H9 (cell line): ENCODE measurements at regions not wholly inside any gene's neighbourhood (a gene's known extent, or its start where the extent isn't known, plus 50 kb on each side); places are given as distances from the start of the nearest gene placed in this dataset.

Source experiments
- DNase-seq: peaks from one replicate; pipeline ENCODE4 v3.0.0-alpha.2; 2017
- H2AFZ ChIP-seq: one replicate; pipeline ENCODE4 v1.6.1; 2013; ENCODE audit warnings: mild to moderate bottlenecking, low read length, control low read depth, moderate library complexity
- H2AK5ac ChIP-seq: 2 replicates; pipeline ENCODE4 v1.6.1; 2013; ENCODE audit warnings: low read length, control low read depth, mixed read lengths; ENCODE audit not compliant: insufficient read length
- H2BK120ac ChIP-seq: one replicate; pipeline ENCODE4 v1.6.1; 2013; ENCODE audit warnings: low read depth, mild to moderate bottlenecking, low read length, control low read depth, inconsistent platforms; ENCODE audit not compliant: poor library complexity, severe bottlenecking
- H2BK12ac ChIP-seq: 2 replicates; pipeline ENCODE4 v1.6.1; 2013; ENCODE audit warnings: low read length, control low read depth, mixed read lengths, low read depth; ENCODE audit not compliant: insufficient read length
- H2BK15ac ChIP-seq: 2 replicates; pipeline ENCODE4 v1.6.1; 2013; ENCODE audit warnings: low read depth, low read length, control low read depth
- H2BK20ac ChIP-seq: one replicate; pipeline ENCODE4 v1.6.1; 2013; ENCODE audit warnings: low read depth, mild to moderate bottlenecking, low read length, control low read depth, inconsistent platforms; ENCODE audit not compliant: poor library complexity, severe bottlenecking
- H2BK5ac ChIP-seq: 2 replicates; pipeline ENCODE4 v1.6.1; 2013; ENCODE audit warnings: low read length, control low read depth, mixed read lengths; ENCODE audit not compliant: insufficient read length
- H3K14ac ChIP-seq: 2 replicates; pipeline ENCODE4 v1.6.1; 2013; ENCODE audit warnings: low read length, control low read depth; ENCODE audit not compliant: insufficient read depth
- H3K18ac ChIP-seq: 2 replicates; pipeline ENCODE4 v1.6.1; 2013; ENCODE audit warnings: low read depth, mild to moderate bottlenecking, mixed read lengths, low read length, control low read depth; ENCODE audit not compliant: insufficient read length
- H3K23ac ChIP-seq: 2 replicates; pipeline ENCODE4 v1.6.1; 2013; ENCODE audit warnings: low read length, control low read depth, mixed read lengths, low read depth; ENCODE audit not compliant: insufficient read length
- H3K23me2 ChIP-seq: 2 replicates; pipeline ENCODE4 v1.6.1; 2013; ENCODE audit warnings: low read depth, mild to moderate bottlenecking, mixed read lengths, low read length, control low read depth; ENCODE audit not compliant: insufficient read length, poor library complexity, severe bottlenecking
- H3K27ac ChIP-seq: 2 replicates; pipeline ENCODE4 v1.5.1; 2013; ENCODE audit warnings: low read length, control low read depth, mixed read lengths, low read depth; ENCODE audit not compliant: insufficient read length
- H3K27me3 ChIP-seq: 2 replicates; pipeline ENCODE4 v1.6.1; 2013; ENCODE audit warnings: low read length, control low read depth, inconsistent platforms; ENCODE audit not compliant: insufficient read depth
- H3K4ac ChIP-seq: 2 replicates; pipeline ENCODE4 v1.6.1; 2013; ENCODE audit warnings: low read depth, mild to moderate bottlenecking, control low read depth, inconsistent platforms, low read length, moderate library complexity
- H3K4me1 ChIP-seq: 2 replicates; pipeline ENCODE4 v1.6.1; 2013; ENCODE audit warnings: low read length, control low read depth, inconsistent platforms; ENCODE audit not compliant: insufficient read depth
- H3K4me2 ChIP-seq: 2 replicates; pipeline ENCODE4 v1.6.1; 2013; ENCODE audit warnings: low read length, control low read depth, mixed read lengths; ENCODE audit not compliant: insufficient read length, insufficient read depth
- H3K56ac ChIP-seq: 2 replicates; pipeline ENCODE4 v1.6.1; 2013; ENCODE audit warnings: low read depth, mild to moderate bottlenecking, mixed read lengths, low read length, control low read depth; ENCODE audit not compliant: insufficient read length
- H3K79me1 ChIP-seq: 2 replicates; pipeline ENCODE4 v1.6.1; 2013; ENCODE audit warnings: low read depth, mild to moderate bottlenecking, moderate library complexity, low read length, control low read depth, inconsistent platforms; ENCODE audit not compliant: insufficient read depth, poor library complexity, severe bottlenecking
- H3K79me2 ChIP-seq: 2 replicates; pipeline ENCODE4 v1.6.1; 2013; ENCODE audit warnings: low read length, control low read depth, inconsistent platforms; ENCODE audit not compliant: insufficient read depth
- H3K9ac ChIP-seq: 2 replicates; pipeline ENCODE4 v1.6.1; 2013; ENCODE audit warnings: low read length, control low read depth, mixed read lengths; ENCODE audit not compliant: insufficient read length; ENCODE audit errors: extremely low read depth
- H3K9me3 ChIP-seq: one replicate; pipeline ENCODE4 v1.6.1; 2013; ENCODE audit warnings: low read depth, low read length, inconsistent platforms; ENCODE audit not compliant: control insufficient read depth
- H3T11ph ChIP-seq: one replicate; pipeline ENCODE4 v1.6.1; 2013; ENCODE audit warnings: mild to moderate bottlenecking, low read length, control low read depth, inconsistent platforms
- H4K20me1 ChIP-seq: one replicate; pipeline ENCODE4 v1.6.1; 2013; ENCODE audit not compliant: control insufficient read depth, insufficient read length, insufficient read depth
- H4K5ac ChIP-seq: 2 replicates; pipeline ENCODE4 v1.6.1; 2013; ENCODE audit warnings: low read depth, mild to moderate bottlenecking, mixed read lengths, low read length, control low read depth; ENCODE audit not compliant: insufficient read length
- H4K8ac ChIP-seq: replicated peaks from 2 replicates; pipeline ENCODE4 v1.6.1; 2013; ENCODE audit warnings: low read length, control low read depth, mixed read lengths, low read depth; ENCODE audit not compliant: insufficient read length
- H4K91ac ChIP-seq: 2 replicates; pipeline ENCODE4 v1.6.1; 2013; ENCODE audit warnings: low read depth, mild to moderate bottlenecking, moderate library complexity, mixed read lengths, low read length, control low read depth; ENCODE audit not compliant: insufficient read length
- H3K27ac Mint-ChIP-seq, 3 experiments: 2 replicates in 2 of 3; 3 replicates in 1 of 3; pipeline ENCODE4 v1.8.0; 2020 to 2021; ENCODE audit warnings: mixed read lengths in 3 of 3, mild to moderate bottlenecking in 1 of 3, moderate library complexity in 1 of 3
- H3K27me3 Mint-ChIP-seq: 2 replicates; pipeline ENCODE4 v1.8.0; 2021; ENCODE audit warnings: low read depth, mild to moderate bottlenecking, moderate library complexity, mixed read lengths
- H3K36me3 Mint-ChIP-seq, 3 experiments: 2 replicates in 2 of 3; 3 replicates in 1 of 3; pipeline ENCODE4 v1.8.0; 2020 to 2021; ENCODE audit warnings: low read depth in 3 of 3, mixed read lengths in 3 of 3; ENCODE audit not compliant: insufficient read depth in 1 of 3
- H3K4me1 Mint-ChIP-seq, 2 experiments: 2 replicates each; pipeline ENCODE4 v1.8.0; 2020; ENCODE audit warnings: mixed read lengths in 2 of 2
- H3K4me3 Mint-ChIP-seq, 2 experiments: 2 replicates in 1 of 2; 3 replicates in 1 of 2; pipeline ENCODE4 v1.8.0; 2020 to 2021; ENCODE audit warnings: mild to moderate bottlenecking in 2 of 2, mixed read lengths in 2 of 2, moderate library complexity in 1 of 2
- H3K9me3 Mint-ChIP-seq, 2 experiments: 2 replicates in 1 of 2; 3 replicates in 1 of 2; pipeline ENCODE4 v1.8.0; 2020; ENCODE audit warnings: mild to moderate bottlenecking in 2 of 2, mixed read lengths in 2 of 2, moderate library complexity in 1 of 2
- CTCF ChIP-seq: fragments of 200-600 bp; sonication (generic); conservative IDR thresholded peaks from 3 replicates; pipeline ENCODE4 v1.8.0; 2021; ENCODE audit warnings: antibody characterized with exemption, mild to moderate bottlenecking
- WGBS: extraction: QIAGEN DNeasy Blood & Tissue Kit; methylation state at CpG from one replicate; pipeline ENCODE4 v1.1.7; 2013; ENCODE audit warnings: missing lambda C conversion rate, low lambda C conversion rate, mixed read lengths; ENCODE audit not compliant: insufficient read length; ENCODE audit errors: extremely low coverage; 5-methylcytosine and 5-hydroxymethylcytosine counted together

GRCh38 chr11:114775875-114776621 is 97.7 kb downstream of the NXPE2 start:
- H3K4me3 Mint-ChIP-seq = no peak overlapping the region
- Histone ChIP-seq H2AK5ac (no peak overlapping the region), H2BK20ac (no peak overlapping the region), H3K9ac (no peak overlapping the region), H3T11ph (no peak overlapping the region), H4K91ac (no peak overlapping the region), H3K4ac (no peak overlapping the region), H3K4me2 (no peak overlapping the region), H3K4me1 (peaks cover 9% of the 10 kb centered on the region), H2BK12ac (no peak overlapping the region), H3K79me2 (no peaks in the 10 kb centered on the region), H3K79me1 (no peaks in the 10 kb centered on the region), H3K23me2 (no peaks in the 10 kb centered on the region), H2BK15ac (no peak overlapping the region), H4K8ac (no peak overlapping the region), H2BK5ac (no peak overlapping the region), H3K27ac (no peak overlapping the region), H2BK120ac (no peak overlapping the region), H3K18ac (no peak overlapping the region), H3K27me3 (peaks cover 3% of the 10 kb centered on the region; the same call in 1 of the 2 replicates), H3K14ac (no peak overlapping the region), H4K5ac (no peak overlapping the region), H3K23ac (no peak overlapping the region), H2AFZ (no peak overlapping the region), H3K9me3 (no peaks in the 10 kb centered on the region), H4K20me1 (no peaks in the 10 kb centered on the region), H3K56ac (no peak overlapping the region)
- 0 out of 7 replicates have a peak, but pooled peaks cover 0 to 5% (median 0%) of the 10 kb centered on the region in 3 experiments for H3K36me3 Mint-ChIP-seq
- H3K27ac Mint-ChIP-seq = no peak overlapping the region
- no CpG with 5 or more reads among the region's 19 CpGs for WGBS
- H3K4me1 Mint-ChIP-seq = peaks cover 35 to 42% of the 10 kb centered on the region in 2 experiments
- H3K9me3 Mint-ChIP-seq = no peaks in the 10 kb centered on the region; a peak in 1 of 5 replicates
- peaks cover 51% of the 10 kb centered on the region for H3K27me3 Mint-ChIP-seq
- no peak for TF ChIP-seq CTCF
- DNase-seq = no peak
